ENCODE measurements at regions not wholly inside any gene's neighbourhood (a gene's known extent, or its start where the extent isn't known, plus 50 kb on each side); places are given as distances from the start of the nearest gene placed in this dataset.

DNA sequence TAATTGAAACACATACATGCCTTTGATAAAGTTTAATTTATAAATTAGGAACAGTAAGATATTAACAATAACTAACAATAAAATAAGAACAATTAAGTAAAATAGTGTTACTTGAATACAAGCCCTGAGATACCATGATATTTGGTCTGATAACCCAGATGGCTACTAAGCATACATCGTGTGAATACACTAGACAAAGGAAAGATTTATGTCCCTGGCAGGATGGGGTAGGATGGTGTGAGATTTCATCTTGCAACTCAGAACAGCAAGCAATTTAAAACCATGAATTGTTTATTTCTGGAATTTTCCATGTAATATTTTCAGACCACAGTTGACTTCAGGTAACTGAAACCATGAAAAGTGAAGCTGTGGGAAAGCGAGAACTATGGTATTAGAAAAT lies 169.5 kb downstream of the DIPK2A start:
- Histone ChIP-seq H3K27me3 (ENCODE audit: control insufficient read depth in 4 of 4, insufficient read depth in 4 of 4, low read length in 3 of 4) (no peaks in the 10 kb centered on the region), H3K9me3 (ENCODE audit: control insufficient read depth in 4 of 4, low read length in 3 of 4) (peaks cover 0 to 2% (median 0%) of the 10 kb centered on the region in 4 donors)

DNA sequence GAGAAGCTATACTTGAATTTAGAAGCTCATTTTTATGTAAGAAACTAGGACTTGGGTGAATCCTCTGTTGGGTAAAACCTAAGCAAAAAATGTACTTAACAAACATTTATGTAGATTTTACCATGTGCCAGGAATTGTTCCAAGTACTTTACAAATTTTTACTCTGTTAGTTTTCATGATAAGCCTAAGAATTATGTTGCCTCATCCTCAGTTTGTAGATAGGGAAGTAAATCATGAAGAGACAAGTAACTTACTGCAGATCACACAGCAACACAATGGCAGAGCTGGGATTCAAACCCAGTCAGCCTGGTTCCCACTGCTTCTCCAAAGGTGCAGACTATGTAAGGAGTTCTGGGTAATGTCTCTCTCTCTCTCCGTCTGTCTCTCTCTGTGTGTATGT lies 169.9 kb downstream of the DIPK2A start:
- Histone ChIP-seq H3K36me3 (ENCODE audit: control insufficient read depth in 4 of 4, insufficient read depth in 3 of 4, low read depth in 1 of 4, low read length in 3 of 4) (no peaks in the 10 kb centered on the region), H3K4me3 (ENCODE audit: low read depth in 1 of 3, low read length in 3 of 3) (no peak overlapping the region), H3K9me3 (ENCODE audit: control insufficient read depth in 4 of 4, low read length in 3 of 4) (peaks cover 0 to 2% (median 0%) of the 10 kb centered on the region in 4 donors), H3K9ac (ENCODE audit: low read depth in 1 of 2, low read length in 2 of 2) (no peak overlapping the region), H3K27me3 (ENCODE audit: control insufficient read depth in 4 of 4, insufficient read depth in 4 of 4, low read length in 3 of 4) (no peaks in the 10 kb centered on the region), H3K4me1 (ENCODE audit: control insufficient read depth in 4 of 4, insufficient read depth in 4 of 4, low read length in 3 of 4) (no peaks in the 10 kb centered on the region), H3K27ac (ENCODE audit: low read depth in 1 of 2, low read length in 2 of 2) (no peak overlapping the region)
- WGBS, result 90% methylated on average over 1 of the region's 1 CpG
- no peak for DNase-seq (ENCODE audit: low spot score)
- TF ChIP-seq FOXA1 (IDR thresholded peaks at IDR 0.05), result no peak
- no peak for TF ChIP-seq RXRA (IDR thresholded peaks at IDR 0.05)
- no peak for TF ChIP-seq JUND (IDR thresholded peaks at IDR 0.05)
- TF ChIP-seq FOXA2 (IDR thresholded peaks at IDR 0.05), result no peak
- no peak for TF ChIP-seq HNF4G (IDR thresholded peaks at IDR 0.05)
- TF ChIP-seq GABPA (IDR thresholded peaks at IDR 0.05 in 1 of 2, conservative IDR thresholded peaks at IDR 0.05 in 1 of 2), result no peak
- TF ChIP-seq, protein P1, sequence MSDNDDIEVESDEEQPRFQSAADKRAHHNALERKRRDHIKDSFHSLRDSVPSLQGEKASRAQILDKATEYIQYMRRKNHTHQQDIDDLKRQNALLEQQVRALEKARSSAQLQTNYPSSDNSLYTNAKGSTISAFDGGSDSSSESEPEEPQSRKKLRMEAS (IDR thresholded peaks at IDR 0.05), result no peak
- no peak for TF ChIP-seq EGR1 (IDR thresholded peaks at IDR 0.05; ENCODE audit: low read depth in 2 of 2)
- no peak for TF ChIP-seq RAD21 (IDR thresholded peaks at IDR 0.05)
- TF ChIP-seq HNF4A (conservative IDR thresholded peaks at IDR 0.05), result no peak
- TF ChIP-seq TAF1 (conservative IDR thresholded peaks at IDR 0.05), result no peak

More for the DNA sequence above, 169.5 kb downstream of the DIPK2A start:
- DNase-seq (ENCODE audit: low spot score), result no peak
- no peak overlapping the region for H3K27ac ChIP-seq (ENCODE audit: low read depth in 1 of 2, low read length in 2 of 2)
- TF ChIP-seq TAF1 (conservative IDR thresholded peaks at IDR 0.05) (no peak), EGR1 (IDR thresholded peaks at IDR 0.05; ENCODE audit: low read depth in 2 of 2) (no peak), FOXA1 (IDR thresholded peaks at IDR 0.05) (no peak), GABPA (IDR thresholded peaks at IDR 0.05 in 1 of 2, conservative IDR thresholded peaks at IDR 0.05 in 1 of 2) (no peak), JUND (IDR thresholded peaks at IDR 0.05) (no peak), YY1 (IDR thresholded peaks at IDR 0.05) (no peak), RXRA (IDR thresholded peaks at IDR 0.05) (no peak), HNF4G (IDR thresholded peaks at IDR 0.05) (no peak), SP1 (IDR thresholded peaks at IDR 0.05) (no peak), HNF4A (conservative IDR thresholded peaks at IDR 0.05) (no peak), FOXA2 (IDR thresholded peaks at IDR 0.05) (no peak), RAD21 (IDR thresholded peaks at IDR 0.05) (no peak), NR2F2 (IDR thresholded peaks at IDR 0.05) (no peak)
- TF ChIP-seq, protein P2, sequence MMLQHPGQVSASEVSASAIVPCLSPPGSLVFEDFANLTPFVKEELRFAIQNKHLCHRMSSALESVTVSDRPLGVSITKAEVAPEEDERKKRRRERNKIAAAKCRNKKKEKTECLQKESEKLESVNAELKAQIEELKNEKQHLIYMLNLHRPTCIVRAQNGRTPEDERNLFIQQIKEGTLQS (IDR thresholded peaks at IDR 0.05), result no peak
- TF ChIP-seq, protein P3, sequence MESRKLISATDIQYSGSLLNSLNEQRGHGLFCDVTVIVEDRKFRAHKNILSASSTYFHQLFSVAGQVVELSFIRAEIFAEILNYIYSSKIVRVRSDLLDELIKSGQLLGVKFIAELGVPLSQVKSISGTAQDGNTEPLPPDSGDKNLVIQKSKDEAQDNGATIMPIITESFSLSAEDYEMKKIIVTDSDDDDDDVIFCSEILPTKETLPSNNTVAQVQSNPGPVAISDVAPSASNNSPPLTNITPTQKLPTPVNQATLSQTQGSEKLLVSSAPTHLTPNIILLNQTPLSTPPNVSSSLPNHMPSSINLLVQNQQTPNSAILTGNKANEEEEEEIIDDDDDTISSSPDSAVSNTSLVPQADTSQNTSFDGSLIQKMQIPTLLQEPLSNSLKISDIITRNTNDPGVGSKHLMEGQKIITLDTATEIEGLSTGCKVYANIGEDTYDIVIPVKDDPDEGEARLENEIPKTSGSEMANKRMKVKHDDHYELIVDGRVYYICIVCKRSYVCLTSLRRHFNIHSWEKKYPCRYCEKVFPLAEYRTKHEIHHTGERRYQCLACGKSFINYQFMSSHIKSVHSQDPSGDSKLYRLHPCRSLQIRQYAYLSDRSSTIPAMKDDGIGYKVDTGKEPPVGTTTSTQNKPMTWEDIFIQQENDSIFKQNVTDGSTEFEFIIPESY (IDR thresholded peaks at IDR 0.05), result no peak
- TF ChIP-seq, protein P4, sequence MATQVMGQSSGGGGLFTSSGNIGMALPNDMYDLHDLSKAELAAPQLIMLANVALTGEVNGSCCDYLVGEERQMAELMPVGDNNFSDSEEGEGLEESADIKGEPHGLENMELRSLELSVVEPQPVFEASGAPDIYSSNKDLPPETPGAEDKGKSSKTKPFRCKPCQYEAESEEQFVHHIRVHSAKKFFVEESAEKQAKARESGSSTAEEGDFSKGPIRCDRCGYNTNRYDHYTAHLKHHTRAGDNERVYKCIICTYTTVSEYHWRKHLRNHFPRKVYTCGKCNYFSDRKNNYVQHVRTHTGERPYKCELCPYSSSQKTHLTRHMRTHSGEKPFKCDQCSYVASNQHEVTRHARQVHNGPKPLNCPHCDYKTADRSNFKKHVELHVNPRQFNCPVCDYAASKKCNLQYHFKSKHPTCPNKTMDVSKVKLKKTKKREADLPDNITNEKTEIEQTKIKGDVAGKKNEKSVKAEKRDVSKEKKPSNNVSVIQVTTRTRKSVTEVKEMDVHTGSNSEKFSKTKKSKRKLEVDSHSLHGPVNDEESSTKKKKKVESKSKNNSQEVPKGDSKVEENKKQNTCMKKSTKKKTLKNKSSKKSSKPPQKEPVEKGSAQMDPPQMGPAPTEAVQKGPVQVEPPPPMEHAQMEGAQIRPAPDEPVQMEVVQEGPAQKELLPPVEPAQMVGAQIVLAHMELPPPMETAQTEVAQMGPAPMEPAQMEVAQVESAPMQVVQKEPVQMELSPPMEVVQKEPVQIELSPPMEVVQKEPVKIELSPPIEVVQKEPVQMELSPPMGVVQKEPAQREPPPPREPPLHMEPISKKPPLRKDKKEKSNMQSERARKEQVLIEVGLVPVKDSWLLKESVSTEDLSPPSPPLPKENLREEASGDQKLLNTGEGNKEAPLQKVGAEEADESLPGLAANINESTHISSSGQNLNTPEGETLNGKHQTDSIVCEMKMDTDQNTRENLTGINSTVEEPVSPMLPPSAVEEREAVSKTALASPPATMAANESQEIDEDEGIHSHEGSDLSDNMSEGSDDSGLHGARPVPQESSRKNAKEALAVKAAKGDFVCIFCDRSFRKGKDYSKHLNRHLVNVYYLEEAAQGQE (IDR thresholded peaks at IDR 0.05), result no peak
- TF ChIP-seq, protein P5, sequence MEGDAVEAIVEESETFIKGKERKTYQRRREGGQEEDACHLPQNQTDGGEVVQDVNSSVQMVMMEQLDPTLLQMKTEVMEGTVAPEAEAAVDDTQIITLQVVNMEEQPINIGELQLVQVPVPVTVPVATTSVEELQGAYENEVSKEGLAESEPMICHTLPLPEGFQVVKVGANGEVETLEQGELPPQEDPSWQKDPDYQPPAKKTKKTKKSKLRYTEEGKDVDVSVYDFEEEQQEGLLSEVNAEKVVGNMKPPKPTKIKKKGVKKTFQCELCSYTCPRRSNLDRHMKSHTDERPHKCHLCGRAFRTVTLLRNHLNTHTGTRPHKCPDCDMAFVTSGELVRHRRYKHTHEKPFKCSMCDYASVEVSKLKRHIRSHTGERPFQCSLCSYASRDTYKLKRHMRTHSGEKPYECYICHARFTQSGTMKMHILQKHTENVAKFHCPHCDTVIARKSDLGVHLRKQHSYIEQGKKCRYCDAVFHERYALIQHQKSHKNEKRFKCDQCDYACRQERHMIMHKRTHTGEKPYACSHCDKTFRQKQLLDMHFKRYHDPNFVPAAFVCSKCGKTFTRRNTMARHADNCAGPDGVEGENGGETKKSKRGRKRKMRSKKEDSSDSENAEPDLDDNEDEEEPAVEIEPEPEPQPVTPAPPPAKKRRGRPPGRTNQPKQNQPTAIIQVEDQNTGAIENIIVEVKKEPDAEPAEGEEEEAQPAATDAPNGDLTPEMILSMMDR (IDR thresholded peaks at IDR 0.05; ENCODE audit: low read depth, low read length, missing input control), result no peak
- TF ChIP-seq, protein P1 (IDR thresholded peaks at IDR 0.05), result no peak
- H3K4me1 ChIP-seq (ENCODE audit: control insufficient read depth in 4 of 4, insufficient read depth in 4 of 4, low read length in 3 of 4), result no peaks in the 10 kb centered on the region
- 89% methylated on average over 2 of the region's 2 CpGs for WGBS
- H3K36me3 ChIP-seq (ENCODE audit: control insufficient read depth in 4 of 4, insufficient read depth in 3 of 4, low read depth in 1 of 4, low read length in 3 of 4), result no peaks in the 10 kb centered on the region
- H3K9ac ChIP-seq (ENCODE audit: low read depth in 1 of 2, low read length in 2 of 2), result no peak overlapping the region
- H3K4me3 ChIP-seq (ENCODE audit: low read depth in 1 of 3, low read length in 3 of 3), result no peak overlapping the region
